Neuronal stem cell (in vitro differentiated cells): ENCODE measurements at regions not wholly inside any gene's neighbourhood (a gene's known extent, or its start where the extent isn't known, plus 50 kb on each side); places are given as distances from the start of the nearest gene placed in this dataset.
A peak's percentile ranks its signal among the peaks of the same experiment; 100 is the strongest.

ENCODE experiments used
- DNase-seq: peaks from one replicate; pipeline ENCODE4 v3.0.0-alpha.2; 2013; ENCODE audit warnings: low spot score
- H2AFZ ChIP-seq: one replicate; pipeline ENCODE4 v1.6.1; 2013; ENCODE audit warnings: mild to moderate bottlenecking, low read length, inconsistent platforms
- H2AK5ac ChIP-seq: 2 replicates; pipeline ENCODE4 v1.6.1; 2013; ENCODE audit warnings: low read depth, mild to moderate bottlenecking, inconsistent platforms, low read length, moderate library complexity, mixed read lengths
- H2BK120ac ChIP-seq: 2 replicates; pipeline ENCODE4 v1.6.1; 2013; ENCODE audit warnings: low read depth, mild to moderate bottlenecking, inconsistent platforms, low read length, moderate library complexity, mixed read lengths
- H2BK12ac ChIP-seq: one replicate; pipeline ENCODE4 v1.6.1; 2013; ENCODE audit warnings: low read length, inconsistent platforms
- H2BK15ac ChIP-seq: 2 replicates; pipeline ENCODE4 v1.6.1; 2013; ENCODE audit warnings: mild to moderate bottlenecking, low read length, inconsistent platforms, mixed read lengths
- H2BK5ac ChIP-seq: one replicate; pipeline ENCODE4 v1.6.1; 2013; ENCODE audit warnings: inconsistent platforms, mild to moderate bottlenecking, low read length, moderate library complexity
- H3K14ac ChIP-seq: one replicate; pipeline ENCODE4 v1.6.1; 2013; ENCODE audit warnings: low read length, inconsistent platforms
- H3K18ac ChIP-seq: 2 replicates; pipeline ENCODE4 v1.6.1; 2013; ENCODE audit warnings: low read length, inconsistent platforms
- H3K23ac ChIP-seq: 2 replicates; pipeline ENCODE4 v1.6.1; 2013; ENCODE audit warnings: low read depth, mild to moderate bottlenecking, mixed read lengths, low read length, inconsistent platforms; ENCODE audit not compliant: poor library complexity
- H3K27ac ChIP-seq: replicated peaks from 3 replicates; pipeline ENCODE4 v1.5.1; 2013; ENCODE audit warnings: low read length, inconsistent platforms
- H3K27me3 ChIP-seq, 3 experiments: 2 replicates each; pipeline ENCODE4 v1.6.1; 2013; ENCODE audit warnings: low read length in 3 of 3, mild to moderate bottlenecking in 2 of 3, inconsistent platforms in 1 of 3, low read depth in 1 of 3, mixed read lengths in 1 of 3, moderate library complexity in 1 of 3; ENCODE audit not compliant: control insufficient read depth in 3 of 3, insufficient read depth in 3 of 3
- H3K36me3 ChIP-seq, 2 donors: replicated peaks in 1 of 2; 2 replicates each; pipeline ENCODE4 v1.6.1; 2013; ENCODE audit warnings: low read length in 2 of 2; ENCODE audit not compliant: control insufficient read depth in 2 of 2, insufficient read depth in 2 of 2
- H3K4ac ChIP-seq: 2 replicates; pipeline ENCODE4 v1.6.1; 2013; ENCODE audit warnings: inconsistent platforms, mild to moderate bottlenecking, low read length, moderate library complexity
- H3K4me1 ChIP-seq, 2 donors: 1 replicate in 1 of 2; 2 replicates in 1 of 2; pipeline ENCODE4 v1.6.1; 2013; ENCODE audit warnings: low read length in 2 of 2, low read depth in 1 of 2; ENCODE audit not compliant: control insufficient read depth in 2 of 2, insufficient read depth in 1 of 2
- H3K4me2 ChIP-seq: one replicate; pipeline ENCODE4 v1.6.1; 2013; ENCODE audit warnings: mild to moderate bottlenecking, low read length, inconsistent platforms; ENCODE audit not compliant: insufficient read depth, poor library complexity, severe bottlenecking
- H3K4me3 ChIP-seq, 2 donors: 2 replicates each; pipeline ENCODE4 v1.5.1; 2013; ENCODE audit warnings: low read length in 2 of 2, mild to moderate bottlenecking in 2 of 2, inconsistent platforms in 1 of 2, moderate library complexity in 1 of 2
- H3K79me1 ChIP-seq: one replicate; pipeline ENCODE4 v1.6.1; 2013; ENCODE audit warnings: low read depth, mild to moderate bottlenecking, inconsistent platforms, low read length, moderate library complexity
- H3K9ac ChIP-seq: one replicate; pipeline ENCODE4 v1.6.1; 2013; ENCODE audit warnings: mild to moderate bottlenecking, low read depth, low read length, inconsistent platforms; ENCODE audit not compliant: poor library complexity
- H3K9me3 ChIP-seq, 2 donors: replicated peaks in 1 of 2; 2 replicates each; pipeline versions ENCODE3 to v1.6.1; 2013; ENCODE audit warnings: low read length in 2 of 2, mild to moderate bottlenecking in 2 of 2, inconsistent platforms in 1 of 2, low read depth in 1 of 2, mixed read lengths in 1 of 2, moderate library complexity in 1 of 2; ENCODE audit not compliant: control insufficient read depth in 2 of 2, insufficient read depth in 1 of 2
- H4K8ac ChIP-seq: one replicate; pipeline ENCODE4 v1.6.1; 2013; ENCODE audit warnings: low read depth, mild to moderate bottlenecking, inconsistent platforms, low read length, moderate library complexity
- H4K91ac ChIP-seq: one replicate; pipeline ENCODE4 v1.6.1; 2013; ENCODE audit warnings: low read length, low read depth, mild to moderate bottlenecking, inconsistent platforms; ENCODE audit not compliant: poor library complexity
- WGBS, 2 donors: extraction: QIAGEN DNeasy Blood & Tissue Kit; methylation state at CpG; one replicate each; pipeline ENCODE4 v1.1.7; 2013; ENCODE audit warnings: missing lambda C conversion rate in 2 of 2, mixed read lengths in 1 of 2; ENCODE audit not compliant: insufficient read length in 2 of 2, insufficient replicate concordance in 1 of 2; ENCODE audit errors: extremely low coverage in 2 of 2; 5-methylcytosine and 5-hydroxymethylcytosine counted together

- Histone ChIP-seq H3K4ac (no peak overlapping the region), H2BK5ac (no peak overlapping the region), H2BK15ac (no peak overlapping the region), H3K4me3 (no peak overlapping the region), H3K9ac (no peak overlapping the region), H3K27ac (no peak overlapping the region), H3K79me1 (peaks cover 1% of the 10 kb centered on the region), H4K8ac (no peak overlapping the region), H2BK120ac (no peak overlapping the region), H3K14ac (no peak overlapping the region), H3K23ac (no peak overlapping the region), H2BK12ac (no peak overlapping the region), H4K91ac (no peak overlapping the region), H3K9me3 (no peaks in the 10 kb centered on the region), H2AK5ac (no peak overlapping the region), H3K4me2 (no peak overlapping the region), H3K18ac (no peak overlapping the region), H3K4me1 (peaks cover 0 to 3% of the 10 kb centered on the region in 2 donors), H3K27me3 (no peaks in the 10 kb centered on the region), H3K36me3 (no peaks in the 10 kb centered on the region), H2AFZ (no peak overlapping the region)
- no CpG with 5 or more reads among the region's 5 CpGs for WGBS, 2 donors
- DNase-seq: no peak
Measured at GRCh38 chr5:57034201-57034916, 82.4 kb upstream of the MIER3 start.

DNA sequence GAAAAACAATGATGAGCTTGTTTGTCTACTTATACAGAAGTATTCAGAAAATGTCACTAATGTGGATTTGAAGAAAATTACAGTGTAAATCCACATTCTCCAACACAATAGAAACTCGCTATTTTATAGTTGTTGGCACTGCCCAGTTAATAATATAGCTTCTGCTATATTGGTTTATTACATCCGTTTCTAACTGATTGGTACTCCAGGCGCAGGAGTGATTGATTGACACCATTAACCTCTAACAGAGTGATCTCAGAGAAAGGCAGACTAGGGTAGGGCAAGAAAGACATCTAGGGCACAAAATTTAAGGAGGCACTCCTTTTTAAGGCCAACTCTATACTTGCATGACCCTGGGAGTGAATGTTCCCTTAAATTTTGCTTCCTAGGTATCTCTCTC, 84.0 kb upstream of the MIER3 start:
- H3K4ac ChIP-seq: no peak overlapping the region
- H2BK15ac ChIP-seq: no peak overlapping the region
- H3K4me2 ChIP-seq: no peak overlapping the region
- H2AK5ac ChIP-seq: no peak overlapping the region
- no peaks in the 10 kb centered on the region for H3K27me3 ChIP-seq
- H3K23ac ChIP-seq: no peak overlapping the region
- no peak overlapping the region for H3K14ac ChIP-seq
- no CpG with 5 or more reads among the region's 3 CpGs for WGBS, 2 donors
- no peak overlapping the region for H3K18ac ChIP-seq
- H2BK12ac ChIP-seq: no peak overlapping the region
- no peaks in the 10 kb centered on the region for H3K9me3 ChIP-seq
- no peak overlapping the region for H2BK120ac ChIP-seq
- H2BK5ac ChIP-seq: no peak overlapping the region
- no peak overlapping the region for H2AFZ ChIP-seq
- no peak overlapping the region for H3K27ac ChIP-seq
- H3K79me1 ChIP-seq: no peaks in the 10 kb centered on the region
- H4K91ac ChIP-seq: no peak overlapping the region
- H3K4me1 ChIP-seq: peaks cover 0 to 3% of the 10 kb centered on the region in 2 donors
- no peak for DNase-seq
- H3K36me3 ChIP-seq: peaks cover 0 to 2% of the 10 kb centered on the region in 2 donors
- no peak overlapping the region for H3K4me3 ChIP-seq
- H3K9ac ChIP-seq: no peak overlapping the region
- no peak overlapping the region for H4K8ac ChIP-seq

DNA sequence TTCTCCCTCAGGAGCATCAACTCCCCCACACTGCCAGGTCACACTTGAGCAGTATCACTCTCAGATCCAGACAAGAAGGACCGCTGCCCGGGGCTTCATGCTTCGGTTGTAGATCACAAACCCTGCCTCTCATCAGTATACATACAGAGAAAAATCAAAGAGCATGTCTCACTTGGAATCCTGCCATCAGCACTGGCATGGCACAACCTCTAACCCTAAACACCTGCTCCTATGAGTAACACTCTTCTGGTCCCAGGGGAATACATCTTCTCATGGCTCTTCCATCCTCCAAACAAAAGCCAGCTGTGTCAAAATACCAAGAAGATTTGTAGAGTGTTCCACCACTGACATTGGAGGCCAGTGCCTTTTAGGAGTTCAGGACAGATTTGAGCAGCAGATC, 84.8 kb upstream of the MIER3 start:
- no peak overlapping the region for H2BK120ac ChIP-seq
- H3K4me2 ChIP-seq: no peak overlapping the region
- H3K36me3 ChIP-seq: peaks cover 0 to 2% of the 10 kb centered on the region in 2 donors

GRCh38 chr5:57037355-57037754, 85.4 kb upstream of the MIER3 start:
- DNase-seq: no peak
- Histone ChIP-seq H3K79me1 (no peaks in the 10 kb centered on the region), H3K4me1 (peaks cover 0 to 2% of the 10 kb centered on the region in 2 donors), H3K36me3 (peaks cover 0 to 2% of the 10 kb centered on the region in 2 donors), H4K91ac (no peak overlapping the region), H2AFZ (peak overlapping the region; percentile 38), H2BK15ac (no peak overlapping the region), H2BK5ac (no peak overlapping the region), H3K14ac (no peak overlapping the region), H3K4me3 (no peak overlapping the region), H2AK5ac (no peak overlapping the region), H3K23ac (no peak overlapping the region), H3K27me3 (no peaks in the 10 kb centered on the region), H3K4ac (no peak overlapping the region), H3K4me2 (no peak overlapping the region), H3K9ac (no peak overlapping the region), H3K27ac (no peak overlapping the region), H4K8ac (no peak overlapping the region), H3K9me3 (no peaks in the 10 kb centered on the region), H2BK12ac (no peak overlapping the region), H3K18ac (no peak overlapping the region), H2BK120ac (no peak overlapping the region)
- WGBS, 2 donors: no CpG with 5 or more reads among the region's 6 CpGs

More for the DNA sequence above, 84.8 kb upstream of the MIER3 start:
- no peak overlapping the region for H2BK15ac ChIP-seq
- H3K23ac ChIP-seq: no peak overlapping the region
- no peaks in the 10 kb centered on the region for H3K27me3 ChIP-seq
- H3K4me1 ChIP-seq: peaks cover 0 to 3% of the 10 kb centered on the region in 2 donors
- no peak overlapping the region for H3K4ac ChIP-seq
- no peak overlapping the region for H2BK12ac ChIP-seq
- no peak overlapping the region for H2AFZ ChIP-seq
- no peaks in the 10 kb centered on the region for H3K79me1 ChIP-seq
- WGBS, 2 donors: no CpG with 5 or more reads among the region's 3 CpGs
- H3K4me3 ChIP-seq: no peak overlapping the region
- no peak overlapping the region for H3K18ac ChIP-seq
- no peak overlapping the region for H3K9ac ChIP-seq
- H2BK5ac ChIP-seq: no peak overlapping the region
- no peak overlapping the region for H3K14ac ChIP-seq
- H2AK5ac ChIP-seq: no peak overlapping the region
- H3K9me3 ChIP-seq: no peaks in the 10 kb centered on the region
- no peak overlapping the region for H4K91ac ChIP-seq
- no peak for DNase-seq
- H3K27ac ChIP-seq: no peak overlapping the region
- no peak overlapping the region for H4K8ac ChIP-seq
